DMS 273 (cell line): ENCODE measurements at regions not wholly inside any gene's neighbourhood (a gene's known extent, or its start where the extent isn't known, plus 50 kb on each side); places are given as distances from the start of the nearest gene placed in this dataset.

Experiments used
- DNase-seq: peaks from one replicate; lab custom pipeline; 2025; ENCODE audit not compliant: unreplicated experiment; lab: John Stamatoyannopoulos, UW

GRCh38 chr21:38986806-38987632 is 181.3 kb downstream of the ETS2 start:
- no peak for DNase-seq

DNA sequence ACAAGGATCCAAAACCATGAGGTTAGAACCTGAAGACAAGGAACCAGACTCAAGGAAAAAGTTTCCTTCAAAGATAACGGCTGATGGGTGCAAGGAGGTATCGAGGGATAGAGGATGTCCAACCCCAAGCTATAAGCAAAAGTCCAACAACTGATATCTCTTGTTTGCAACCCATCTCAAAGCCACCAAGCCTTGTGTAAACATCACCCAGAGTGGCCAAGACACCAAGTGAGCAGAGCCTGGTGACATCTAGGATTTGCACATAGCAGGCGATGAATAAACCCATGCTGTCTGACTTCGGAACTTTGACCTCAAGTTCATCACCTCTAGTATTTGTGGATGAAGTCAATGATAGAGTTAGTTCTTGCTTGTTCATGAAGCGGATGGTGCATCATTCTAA is 180.7 kb downstream of the ETS2 start:
- DNase-seq: no peak

GRCh38 chr21:38985568-38986378 is 180.0 kb downstream of the ETS2 start:
- DNase-seq: peak; percentile 94

DNA sequence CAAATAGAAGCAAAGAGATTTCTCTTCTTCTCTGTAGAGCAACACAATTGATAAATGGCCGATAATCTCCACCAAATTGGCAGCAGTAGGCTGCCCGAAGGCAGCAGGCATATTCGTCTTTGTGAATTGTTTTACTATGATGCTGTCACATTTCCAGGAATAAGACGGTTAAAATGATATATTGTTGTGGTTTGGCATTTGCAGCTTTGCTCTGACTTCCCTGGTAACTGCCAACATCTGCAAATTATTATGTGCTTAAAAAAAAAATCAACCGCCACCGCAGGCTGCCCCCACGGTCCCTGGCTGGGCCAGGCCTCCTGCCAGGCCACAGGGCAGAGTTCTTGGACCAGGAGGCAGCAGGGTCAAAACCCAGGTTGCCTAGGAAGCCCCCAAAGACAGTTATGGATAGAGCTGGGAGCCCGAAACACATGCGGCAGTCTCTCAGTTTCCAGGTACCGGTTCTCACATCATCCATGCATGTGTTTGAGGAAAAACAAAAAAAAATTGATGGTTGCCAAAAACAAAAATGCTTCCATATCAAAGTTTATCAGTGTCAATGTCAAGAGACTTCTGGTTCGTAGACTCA is 179.3 kb downstream of the ETS2 start:
- DNase-seq: peak; percentile 22

GRCh38 chr21:38984568-38984967 is 178.8 kb downstream of the ETS2 start:
- DNase-seq: no peak

GRCh38 chr21:38983560-38983959 is 177.8 kb downstream of the ETS2 start:
- DNase-seq: no peak

DNA sequence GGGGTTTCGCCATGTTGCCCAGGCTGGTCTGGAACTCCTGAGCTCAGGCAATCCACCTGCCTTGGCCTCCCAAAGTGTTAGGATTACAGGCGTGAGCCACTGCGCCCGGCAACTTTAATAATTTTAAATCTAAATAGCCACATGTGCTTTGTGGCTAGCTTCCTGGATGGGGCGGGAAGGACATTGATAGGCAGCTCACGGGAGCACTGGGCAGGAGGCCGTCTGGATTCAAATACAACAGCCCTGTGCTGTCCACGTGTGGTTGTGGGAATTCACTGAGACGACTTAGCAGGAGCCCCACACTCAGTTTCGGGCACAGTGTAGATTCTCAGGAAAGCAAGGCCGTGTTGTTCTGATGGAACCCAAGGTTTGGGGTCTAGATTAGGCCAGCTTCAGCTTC is 177.1 kb downstream of the ETS2 start:
- DNase-seq: no peak

GRCh38 chr21:38982096-38982495 is 176.4 kb downstream of the ETS2 start:
- DNase-seq: no peak

- DNase-seq: no peak
Measured at GRCh38 chr21:38980416-38981313, 174.9 kb downstream of the ETS2 start.

- DNase-seq: no peak
Measured at GRCh38 chr21:38979271-38980121, 173.8 kb downstream of the ETS2 start.

GRCh38 chr21:38976900-38977299 is 171.2 kb downstream of the ETS2 start:
- DNase-seq: no peak

- no peak for DNase-seq
Measured at GRCh38 chr21:38973552-38973951, 167.8 kb downstream of the ETS2 start.

GRCh38 chr21:38972078-38972477 is 166.3 kb downstream of the ETS2 start:
- no peak for DNase-seq

- no peak for DNase-seq
Measured at GRCh38 chr21:38970765-38971164, 165.0 kb downstream of the ETS2 start.

GRCh38 chr21:38968887-38969543 is 163.3 kb downstream of the ETS2 start:
- no peak for DNase-seq

GRCh38 chr21:38965910-38966504 is 160.3 kb downstream of the ETS2 start:
- no peak for DNase-seq

DNA sequence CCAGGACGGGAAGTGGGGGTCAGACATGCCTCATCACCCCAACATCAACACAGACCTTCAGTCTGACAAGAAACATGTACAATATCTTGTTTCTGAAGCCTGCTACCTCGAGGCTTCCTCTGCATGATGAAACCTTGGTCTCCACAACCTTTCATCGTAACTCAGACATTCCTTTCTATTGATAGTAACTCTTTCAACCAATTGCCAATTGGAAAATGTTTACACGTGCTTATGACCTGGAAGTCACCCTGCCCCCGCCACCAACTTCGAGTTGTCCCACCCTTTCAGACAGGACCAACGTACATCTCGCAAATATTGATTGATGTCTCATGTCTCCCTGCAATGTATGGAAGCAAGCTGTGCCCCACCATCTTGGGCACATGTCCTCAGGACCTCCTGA is 159.5 kb downstream of the ETS2 start:
- no peak for DNase-seq

DNA sequence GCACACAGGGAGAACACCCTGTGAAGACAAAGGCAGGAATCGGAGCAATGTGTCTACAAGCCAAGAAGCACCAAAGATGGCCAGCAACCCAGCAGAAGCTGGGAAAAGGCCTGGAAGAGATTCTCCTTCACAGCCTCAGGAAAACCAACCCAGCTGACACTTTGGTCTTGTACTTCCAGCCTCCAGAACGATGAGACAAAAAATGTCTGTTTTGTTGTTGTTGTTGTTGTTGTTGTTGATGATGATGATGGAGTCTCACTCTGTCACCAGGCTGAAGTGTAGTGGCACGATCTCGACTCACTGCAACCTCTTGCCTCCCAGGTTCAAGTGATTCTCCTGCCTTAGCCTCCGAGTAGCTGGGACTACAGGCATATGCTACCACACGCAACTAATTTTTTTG is 157.3 kb downstream of the ETS2 start:
- DNase-seq: no peak

GRCh38 chr21:38960251-38960650 is 154.5 kb downstream of the ETS2 start:
- no peak for DNase-seq
